Heart right ventricle (tissue), 16 donors: ENCODE measurements at regions not wholly inside any gene's neighbourhood (a gene's known extent, or its start where the extent isn't known, plus 50 kb on each side); places are given as distances from the start of the nearest gene placed in this dataset.
"Not testable (repeated sequence)": the region's sequence is repeated elsewhere in the genome, so short reads cannot be mapped to it uniquely, and the experiment has no call there.

Source experiments
- ATAC-seq, 8 donors: fragments of 200-7000 bp; cut with Tn5 transposase; one replicate each; pipeline ENCODE4 v1.9.1; 2020; ENCODE audit warnings: mild to moderate bottlenecking in 8 of 8, moderate library complexity in 8 of 8, moderate number of reproducible peaks in 1 of 8
- DNase-seq, 2 donors: peaks; one replicate each; pipeline ENCODE4 v3.0.0-alpha.2; 2020
- H3K27ac ChIP-seq, 10 donors: fragments of 200-600 bp; sonication (generic) in 2 of 10; one replicate each; pipeline versions ENCODE4 v1.5.0 to v1.8.0; 2020 to 2022; ENCODE audit warnings: mild to moderate bottlenecking in 3 of 10
- H3K27me3 ChIP-seq, 7 donors: fragments of 200-600 bp; one replicate each; pipeline ENCODE4 v1.8.0; 2021 to 2022; ENCODE audit warnings: mild to moderate bottlenecking in 2 of 7
- H3K36me3 ChIP-seq, 9 donors: fragments of 200-600 bp; sonication (generic) in 1 of 9; one replicate each; pipeline versions ENCODE4 v1.5.0 to v1.8.0; 2020 to 2022; ENCODE audit warnings: mild to moderate bottlenecking in 2 of 9
- H3K4me1 ChIP-seq, 9 donors: fragments of 200-600 bp; sonication (generic) in 1 of 9; one replicate each; pipeline versions ENCODE4 v1.5.0 to v1.8.0; 2020 to 2022; ENCODE audit warnings: mild to moderate bottlenecking in 4 of 9
- H3K4me3 ChIP-seq, 10 donors: fragments of 200-600 bp; sonication (generic) in 2 of 10; one replicate each; pipeline versions ENCODE4 v1.5.0 to v1.8.0; 2020 to 2022; ENCODE audit warnings: mild to moderate bottlenecking in 7 of 10, moderate library complexity in 2 of 10
- H3K9me3 ChIP-seq, 11 donors: fragments of 200-600 bp in 10 of 11; sonication (generic) in 2 of 11; one replicate each; pipeline versions ENCODE4 v1.5.0 to v1.8.0; 2013 to 2022; ENCODE audit warnings: mild to moderate bottlenecking in 2 of 11, control low read depth in 1 of 11, moderate library complexity in 1 of 11
- CTCF ChIP-seq, 9 donors: fragments of 200-600 bp; sonication (generic) in 2 of 9; IDR thresholded peaks; one replicate each; pipeline versions ENCODE4 v1.5.0 to v1.8.0; 2021 to 2022; ENCODE audit warnings: antibody characterized with exemption in 9 of 9, mild to moderate bottlenecking in 5 of 9, moderate library complexity in 1 of 9
- WGBS, 2 donors: extraction: QIAGEN DNeasy Blood & Tissue Kit; methylation state at CpG; one replicate each; pipeline ENCODE4 v1.1.7; 2013; ENCODE audit warnings: inconsistent platforms in 1 of 2; 5-methylcytosine and 5-hydroxymethylcytosine counted together
- intact Hi-C, 10 donors: fragments of 100-400 bp; cut with DNase I; formaldehyde crosslinking; loops; one replicate each; pipeline versions ENCODE4 v1.11.1 to v1.14.2; 2022
- donor health status: Arrhythmogenic right ventricular cardiomyopathy.
- donor health status: ischemic (EF 13 %, LVEDD 7.1; RV severe dilation, severe dysfunction).
- donor health status: healthy with polysubstance abuse.
- donor health status: DM: no; HTN: yes; CAD: no.
- donor health status: DM: no; HTN: no; CAD: no.
- donor health status: ischemic (EF 25% LVEDD 6.9; RV normal size, moderate dysfunction).
- donor health status: ischemic (EF 25% LVEDD 5.7; RV mildly dilated, moderate dysfunction).
- donor health status: healthy.
- donor health status: DM: yes; HTN: yes; CAD: no.
- donor health status: Ischemic cardiomyopathy.
- donor health status: ischemic (EF 35%, LVEDD 5.7; RV mildly dilated, moderate dysfunction).
- donor health status: nonischemic (EF 11% LVEDD 7.7; RV severe dilation, severe dysfunction).
- donor health status: DM: yes; HTN: yes; CAD: no.
- donor health status: PGD.
- donor health status: ischemic (EF 29% LVEDD 5.4; RV normal size, mild dysfunction).
- donor health status: nonischemic (EF 23%, LVEDD 6.1; RV moderate dilation, normal function).

- Histone ChIP-seq H3K36me3 (no peaks in the 10 kb centered on the region), H3K27me3 (no peaks in the 10 kb centered on the region), H3K4me1 (no peaks in the 10 kb centered on the region), H3K9me3 (no peaks in the 10 kb centered on the region), H3K27ac (no peak overlapping the region), H3K4me3 (no peak overlapping the region)
- peak in 5 of 8 donors; percentile 13 to 56 (median 30) for ATAC-seq
- intact Hi-C loops: no loop called here
- TF ChIP-seq CTCF (IDR thresholded peaks at IDR 0.05): no peak
- 81 to 84% methylated on average over 3 of the region's 3 CpGs for WGBS, 2 donors
- no peak for DNase-seq
Measured at GRCh38 chr9:42388146-42388690, 204.8 kb downstream of the SPATA31A6 start.

DNA sequence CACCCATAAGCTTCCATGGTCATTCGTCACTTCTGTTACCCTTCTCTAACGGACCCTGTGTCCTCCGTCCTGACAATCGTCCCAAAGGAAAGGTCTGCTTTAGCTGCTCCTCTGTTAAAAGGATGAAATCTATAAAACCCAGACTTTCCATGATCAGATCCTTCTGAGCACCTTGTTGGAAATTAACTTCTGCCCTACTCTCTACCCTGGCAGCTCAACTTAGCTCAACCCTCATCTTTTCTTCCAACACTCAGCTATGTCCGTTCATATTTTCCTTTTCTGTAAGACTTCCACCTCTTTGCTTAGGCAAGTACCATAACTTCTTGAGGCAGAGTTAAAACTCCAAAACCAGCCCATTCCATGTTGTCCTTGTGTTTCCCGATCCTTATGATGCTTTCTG, 205.4 kb downstream of the SPATA31A6 start:
- 72 to 74% methylated on average over 6 of the region's 6 CpGs for WGBS, 2 donors
- ATAC-seq: peak in 3 of 8 donors; percentile 11 to 25 (median 20)

DNA sequence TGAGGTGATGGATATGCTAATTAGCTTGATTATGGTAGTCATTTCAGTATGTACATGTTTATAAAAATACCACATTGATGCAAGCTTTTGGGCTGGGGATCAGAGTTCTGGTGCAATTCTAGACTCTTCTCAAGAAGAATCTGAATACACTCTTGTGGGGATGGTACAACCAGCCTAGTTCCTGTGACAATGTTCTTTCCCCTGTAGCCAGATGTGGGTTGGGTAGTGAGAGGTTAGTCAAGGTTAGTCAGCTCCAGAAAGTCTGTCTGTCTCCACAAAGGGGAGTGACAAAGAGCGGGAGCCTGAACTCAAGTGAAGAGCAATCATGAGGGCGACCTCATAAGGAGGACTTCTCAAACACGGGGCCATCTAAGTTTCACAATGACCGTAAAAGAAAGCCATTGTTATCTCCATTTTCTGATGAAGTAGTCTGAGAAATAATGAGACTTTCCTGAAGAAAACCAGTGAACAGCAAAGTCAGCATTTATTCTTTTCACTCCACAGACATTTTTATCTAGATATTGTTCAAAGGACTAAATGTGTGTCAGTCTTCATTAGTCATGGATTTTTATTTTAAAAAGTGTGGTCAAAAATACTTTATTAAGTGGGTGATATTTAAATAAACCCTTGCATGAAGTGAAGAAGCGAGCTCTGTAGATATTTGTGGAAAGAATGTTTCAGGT, 209.5 kb downstream of the SPATA31A6 start:
- ATAC-seq, H3K27me3 ChIP-seq, H3K4me3 ChIP-seq, H3K4me1 ChIP-seq, H3K27ac ChIP-seq, H3K9me3 ChIP-seq, H3K36me3 ChIP-seq, intact Hi-C loops, DNase-seq: not testable (repeated sequence)
- 82 to 86% methylated on average over 4 of the region's 5 CpGs for WGBS, 2 donors

More for the DNA sequence above, 205.4 kb downstream of the SPATA31A6 start:
- no peak overlapping the region for H3K27ac ChIP-seq
- H3K4me3 ChIP-seq: no peak overlapping the region
- H3K9me3 ChIP-seq: no peaks in the 10 kb centered on the region
- no peaks in the 10 kb centered on the region for H3K36me3 ChIP-seq
- no peak for TF ChIP-seq CTCF (IDR thresholded peaks at IDR 0.05)
- no peak for DNase-seq
- H3K4me1 ChIP-seq: no peaks in the 10 kb centered on the region
- intact Hi-C loops: no loop called here
- H3K27me3 ChIP-seq: no peaks in the 10 kb centered on the region

GRCh38 chr9:42396318-42396717, 212.9 kb downstream of the SPATA31A6 start:
- intact Hi-C loops: no loop called here
- WGBS, 2 donors: 90 to 92% methylated on average over 2 of the region's 2 CpGs
- Histone ChIP-seq H3K27ac (no peak overlapping the region), H3K4me3 (no peak overlapping the region), H3K4me1 (no peaks in the 10 kb centered on the region), H3K27me3 (no peaks in the 10 kb centered on the region), H3K9me3 (no peaks in the 10 kb centered on the region), H3K36me3 (no peaks in the 10 kb centered on the region)
- no peak for ATAC-seq
- TF ChIP-seq CTCF (IDR thresholded peaks at IDR 0.05): no peak
- DNase-seq: no peak

DNA sequence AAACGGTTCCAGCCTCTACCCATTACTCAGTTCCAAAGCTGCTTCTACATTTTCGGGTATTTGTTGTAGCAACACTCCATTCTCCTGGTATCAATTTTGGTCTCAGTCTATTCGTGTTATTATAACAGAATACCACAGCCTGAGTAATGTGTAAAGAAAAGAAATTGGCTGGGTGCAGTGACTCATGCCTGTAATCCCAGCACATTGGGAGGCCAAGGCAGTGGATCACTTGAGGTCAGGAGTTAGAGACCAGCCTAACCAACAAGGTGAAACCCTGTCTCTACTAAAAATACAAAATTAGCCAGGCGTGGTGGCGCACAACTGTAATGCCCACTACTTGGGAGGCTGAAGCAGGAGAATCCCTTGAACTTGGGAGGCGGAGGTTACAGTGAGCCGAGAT, 213.9 kb downstream of the SPATA31A6 start:
- DNase-seq: not testable (repeated sequence)

GRCh38 chr9:42402919-42403318, 219.5 kb downstream of the SPATA31A6 start:
- intact Hi-C loops, H3K27me3 ChIP-seq, H3K36me3 ChIP-seq, ATAC-seq, H3K4me3 ChIP-seq, DNase-seq, H3K9me3 ChIP-seq, H3K4me1 ChIP-seq, H3K27ac ChIP-seq: not testable (repeated sequence)
- 81 to 86% methylated on average over 2 of the region's 2 CpGs for WGBS, 2 donors

More for the DNA sequence above, 213.9 kb downstream of the SPATA31A6 start:
- H3K9me3 ChIP-seq, H3K27ac ChIP-seq, H3K36me3 ChIP-seq, H3K27me3 ChIP-seq, H3K4me1 ChIP-seq, H3K4me3 ChIP-seq, ATAC-seq, intact Hi-C loops: not testable (repeated sequence)
- 88% methylated on average over 7 of the region's 7 CpGs for WGBS, 2 donors

GRCh38 chr9:42409581-42409980, 226.1 kb downstream of the SPATA31A6 start:
- not testable (repeated sequence) for DNase-seq, ATAC-seq
- WGBS, 2 donors: 81 to 87% methylated on average over 1 of the region's 1 CpG

GRCh38 chr9:42412354-42412753, 228.9 kb downstream of the SPATA31A6 start:
- H3K36me3 ChIP-seq, ATAC-seq, H3K4me1 ChIP-seq, intact Hi-C loops, H3K9me3 ChIP-seq, H3K27me3 ChIP-seq, H3K4me3 ChIP-seq, H3K27ac ChIP-seq, DNase-seq: not testable (repeated sequence)
- WGBS, 2 donors: 65 to 67% methylated on average over 1 of the region's 1 CpG

More at GRCh38 chr9:42409581-42409980, 226.1 kb downstream of the SPATA31A6 start:
- H3K27me3 ChIP-seq, H3K4me3 ChIP-seq, H3K9me3 ChIP-seq, H3K36me3 ChIP-seq, H3K4me1 ChIP-seq, H3K27ac ChIP-seq, intact Hi-C loops: not testable (repeated sequence)
